ENCODE measurements at regions not wholly inside any gene's neighbourhood (a gene's known extent, or its start where the extent isn't known, plus 50 kb on each side); places are given as distances from the start of the nearest gene placed in this dataset.

GRCh38 chr6:43855247-43855646 is 85.2 kb downstream of the VEGFA start:
- FAIRE-seq (no peak), ATAC-seq (no peak), DNase-seq (ENCODE audit: low spot score) (no peak)
- ChIA-PET POLR2A (interaction anchor here (1.5 kb wide), 1 partner anchor 98 kb away, joined by 6 read pairs; no protein-coding TSS in a partner anchor), CTCF (ENCODE audit: low intra/inter-chr PET ratio, low total read pairs) (interaction anchor here (1.3 to 2.8 kb wide), 5 partner anchors 94 to 224 kb away, joined by 3 to 44 read pairs (median 6); no protein-coding TSS in a partner anchor)
- in situ Hi-C loops (cut with HindIII; ENCODE audit: extremely low pct_ligation_motif_present, low pct_unique_long_range_greater_than_20kb) (loop anchor here (5.0 kb wide), 1 partner anchor 222 kb away; no protein-coding TSS in a partner anchor), intact Hi-C loops (cut with micrococcal nuclease; ENCODE audit: unreplicated experiment) (loop anchor here (5.0 kb wide), 2 partner anchors 37 to 83 kb away; partner anchors contain the start of gene VEGFA)
- no peaks in the 10 kb centered on the region for H4K20me1 ChIP-seq (ENCODE audit: insufficient read depth, low read length)
- H3K4me3 ChIP-seq (replicated peaks in 1 of 3; ENCODE audit: insufficient read depth in 1 of 3, low read depth in 2 of 3, low read length in 3 of 3): no peak overlapping the region
- no peak for TF ChIP-seq CHCHD3 (CRISPR knock-in tag; IDR thresholded peaks at IDR 0.05)
- TF ChIP-seq CREBL2 (CRISPR knock-in tag; IDR thresholded peaks at IDR 0.05; ENCODE audit: borderline replicate concordance): no peak
- TF ChIP-seq ZNF280D (CRISPR knock-in tag; IDR thresholded peaks at IDR 0.05): 0 out of 2 replicates have a peak, but pooled peaks have one; percentile 13
- H3K27ac ChIP-seq (ENCODE audit: extremely low read length, insufficient read depth, low read length): no peak overlapping the region
- no peak overlapping the region for H3K4me2 ChIP-seq (ENCODE audit: low read depth, low read length)
- peaks cover 3 to 4% of the 10 kb centered on the region in 2 experiments; a peak in 1 of 5 replicates for H3K27me3 ChIP-seq (ENCODE audit: control insufficient read depth in 1 of 2, insufficient read depth in 2 of 2, low read length in 2 of 2)
- no TSS peak for BruUV-seq (replicated peaks)
- no peaks in the 10 kb centered on the region for H3K79me2 ChIP-seq (ENCODE audit: insufficient read depth, low read length)
- no peaks in the 10 kb centered on the region for H3K36me3 ChIP-seq (replicated peaks in 1 of 2; ENCODE audit: control insufficient read depth in 1 of 2, insufficient read depth in 2 of 2, low read length in 2 of 2)
- no peaks in the 10 kb centered on the region for H3K9me3 ChIP-seq (ENCODE audit: low read length)
- 67% methylated on average over 6 of the region's 6 CpGs for WGBS (ENCODE audit: low lambda C conversion rate)
- no peak overlapping the region for H3K9ac ChIP-seq (ENCODE audit: insufficient read depth, low read depth, low read length)
- H2AFZ ChIP-seq (ENCODE audit: low read length): no peak overlapping the region
- peaks cover 93% of the 10 kb centered on the region for H3K4me1 ChIP-seq (ENCODE audit: insufficient read depth, low read length)
